NCI-H2171 treated with DMSO at 0.1 percent for 48 hours (cell line): ENCODE measurements at regions not wholly inside any gene's neighbourhood (a gene's known extent, or its start where the extent isn't known, plus 50 kb on each side); places are given as distances from the start of the nearest gene placed in this dataset.

ENCODE experiments used
- DNase-seq: peaks from one replicate; lab custom pipeline; 2025; lab: John Stamatoyannopoulos, UW

GRCh38 chr9:88229434-88229833 is 91.2 kb upstream of the SPATA31C2 start:
- no peak for DNase-seq

GRCh38 chr9:88224938-88225337 is 86.7 kb upstream of the SPATA31C2 start:
- no peak for DNase-seq

DNA sequence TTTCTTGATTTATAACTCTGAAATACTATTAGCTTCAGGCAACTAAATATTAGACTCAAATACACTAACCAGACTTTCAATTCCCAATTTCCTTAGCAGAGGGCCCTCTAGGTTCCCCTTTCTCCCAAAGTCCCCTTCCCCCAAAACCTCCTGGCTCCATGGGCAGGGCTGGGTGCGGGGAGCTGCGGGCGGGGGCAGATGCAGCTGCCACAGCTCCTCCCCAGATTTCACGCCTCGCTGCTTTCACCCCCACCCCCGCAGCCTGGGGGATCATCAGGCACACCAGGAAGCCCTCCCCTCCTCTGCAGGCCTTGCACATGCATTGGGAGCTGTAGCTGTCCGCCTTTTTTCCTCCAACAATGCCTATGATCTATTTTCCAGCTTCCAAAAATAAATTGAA is 82.8 kb upstream of the SPATA31C2 start:
- DNase-seq = no peak

GRCh38 chr9:88220652-88221051 is 82.4 kb upstream of the SPATA31C2 start:
- DNase-seq = no peak

- DNase-seq = no peak
Measured at GRCh38 chr9:88219601-88220000, 81.3 kb upstream of the SPATA31C2 start.

DNA sequence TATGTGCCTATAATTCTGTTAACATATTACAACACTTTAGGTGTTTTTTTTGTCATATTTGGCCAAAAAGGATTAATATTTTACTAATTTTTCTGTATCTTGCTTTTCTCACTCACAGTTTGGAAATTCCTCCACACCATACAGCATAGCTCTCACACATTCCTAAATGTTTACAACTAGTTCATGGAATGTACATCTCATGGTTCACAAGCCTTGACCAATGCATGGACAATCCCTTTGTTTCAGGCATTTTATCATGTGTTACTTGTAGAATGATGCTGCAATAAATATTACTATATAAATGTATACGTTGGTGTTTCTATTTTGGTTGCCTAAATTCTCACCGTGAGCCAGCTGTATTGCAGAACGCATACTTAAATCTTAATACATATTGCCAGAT is 80.5 kb upstream of the SPATA31C2 start:
- DNase-seq = no peak

GRCh38 chr9:88216126-88216995 is 78.1 kb upstream of the SPATA31C2 start:
- no peak for DNase-seq

GRCh38 chr9:88215196-88216125 is 77.2 kb upstream of the SPATA31C2 start:
- no peak for DNase-seq

- DNase-seq = no peak
Measured at GRCh38 chr9:88202321-88202720, 64.0 kb upstream of the SPATA31C2 start.

- DNase-seq = no peak
Measured at GRCh38 chr9:88198341-88198807, 60.1 kb upstream of the SPATA31C2 start.

- no peak for DNase-seq
Measured at GRCh38 chr9:88197781-88198340, 59.6 kb upstream of the SPATA31C2 start.

DNA sequence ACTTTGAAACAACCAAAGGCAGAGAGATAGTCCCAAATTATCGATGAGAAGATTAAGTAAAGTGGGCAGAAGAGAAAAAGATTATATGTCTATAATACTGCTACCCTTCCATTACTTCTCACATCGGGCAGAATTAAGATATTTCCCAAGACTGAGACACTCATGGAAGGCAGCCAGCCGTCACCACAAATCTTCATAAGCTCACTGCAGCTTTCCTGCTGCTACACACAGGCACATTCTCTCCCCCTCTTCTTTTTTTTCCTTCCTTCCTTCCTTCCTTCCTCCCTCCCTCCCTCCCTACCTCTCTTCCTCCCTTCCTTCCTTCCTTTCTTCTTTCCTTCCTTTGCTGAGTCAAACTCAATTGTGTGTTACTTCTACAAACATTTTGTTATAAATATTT is 58.7 kb upstream of the SPATA31C2 start:
- no peak for DNase-seq

- no peak for DNase-seq
Measured at GRCh38 chr9:88196142-88196790, 58.0 kb upstream of the SPATA31C2 start.

DNA sequence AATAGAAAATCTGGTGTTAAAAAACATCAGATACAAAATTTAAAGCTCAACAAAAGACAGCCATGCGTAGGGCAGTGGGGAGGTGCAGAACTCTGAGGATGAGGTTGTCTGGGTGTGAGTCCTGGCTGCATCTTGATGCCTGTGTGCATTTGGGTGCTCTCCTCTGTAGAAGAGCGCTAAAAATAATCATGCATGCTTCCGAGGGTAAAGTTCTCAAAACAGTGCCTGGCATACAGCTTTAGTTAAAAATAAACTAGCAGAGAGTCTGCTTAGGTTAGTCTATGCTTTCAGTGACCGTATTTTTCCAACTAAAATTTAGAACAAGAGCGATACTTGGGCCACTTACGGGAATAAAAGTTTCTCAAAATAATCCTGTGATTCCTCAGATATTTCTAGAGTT is 55.5 kb upstream of the SPATA31C2 start:
- DNase-seq = no peak

GRCh38 chr9:88191456-88191855 is 53.2 kb upstream of the SPATA31C2 start:
- no peak for DNase-seq

- no peak for DNase-seq
Measured at GRCh38 chr9:88189371-88189770, 51.1 kb upstream of the SPATA31C2 start.
